Pancreas (tissue), 10 donors: ENCODE measurements at regions not wholly inside any gene's neighbourhood (a gene's known extent, or its start where the extent isn't known, plus 50 kb on each side); places are given as distances from the start of the nearest gene placed in this dataset.

Experiments used
- ATAC-seq, 4 donors: fragments of 200-7000 bp; cut with Tn5 transposase; one replicate each; pipeline versions ENCODE4 v1.8.0 to v1.9.1; 2020; ENCODE audit warnings: mild to moderate bottlenecking in 4 of 4, moderate library complexity in 4 of 4
- DNase-seq, 6 donors: peaks; one replicate each; pipeline ENCODE4 v3.0.0-alpha.2; 2020
- FAIRE-seq: peaks from 2 replicates; lab custom pipeline; 2012; peaks lifted over from hg19 to GRCh38; lab: Jason Lieb, UNC
- H3K27ac ChIP-seq, 4 donors: fragments of 200-600 bp; sonication (generic); 1 replicate in 3 of 4; 2 replicates in 1 of 4; pipeline versions ENCODE4 v1.5.0 to v1.8.0; 2020
- H3K27me3 ChIP-seq, 4 donors: fragments of 200-600 bp; one replicate each; pipeline ENCODE4 v1.8.0; 2021
- H3K36me3 ChIP-seq, 3 donors: fragments of 200-600 bp; sonication (generic) in 1 of 3; one replicate each; pipeline versions ENCODE4 v1.5.0 to v1.8.0; 2020 to 2021
- H3K4me1 ChIP-seq, 3 donors: fragments of 200-600 bp; one replicate each; pipeline ENCODE4 v1.8.0; 2021
- H3K4me3 ChIP-seq, 4 donors: fragments of 200-600 bp; sonication (generic) in 2 of 4; one replicate each; pipeline versions ENCODE4 v1.5.0 to v1.8.0; 2020 to 2021
- H3K9me3 ChIP-seq, 4 donors: fragments of 200-600 bp; one replicate each; pipeline ENCODE4 v1.8.0; 2021
- WGBS, 2 donors: extraction: QIAGEN DNeasy Blood & Tissue Kit; methylation state at CpG; one replicate each; pipeline ENCODE4 v1.1.7; 2013; 5-methylcytosine and 5-hydroxymethylcytosine counted together
- intact Hi-C, 3 donors: fragments of 100-400 bp; cut with DNase I; formaldehyde crosslinking; loops; one replicate each; pipeline versions ENCODE4 v1.11.1 to v1.14.2; 2022
- TF ChIP-seq, protein P1 (sequence below), 4 donors: fragments of 200-600 bp; sonication (generic) in 3 of 4; IDR thresholded peaks; one replicate each; pipeline versions ENCODE4 v1.5.0 to v1.8.0; 2021; ENCODE audit warnings: antibody characterized with exemption in 4 of 4
- donor health status: healthy with polysubstance abuse.
- donor health status: DM: no; HTN: no; CAD: no; lungs with moderate emphysema.
- donor health status: DM: no; HTN: no; CAD: no.
- donor health status: control.
- donor health status: control.
- donor health status: Bipolar disorder and iron deficiency.
- donor health status: DM: yes; HTN: yes; CAD: no.
- donor health status: DM: no; HTN: no; CAD: no.
- donor health status: DM: no; HTN: no; CAD: no.
- donor health status: DM: yes; HTN: yes; CAD: no.

- DNase-seq = no peak
- no peak for ATAC-seq
- no peak for FAIRE-seq
- H3K9me3 ChIP-seq = no peaks in the 10 kb centered on the region
- H3K4me3 ChIP-seq = no peak overlapping the region
- no peaks in the 10 kb centered on the region for H3K36me3 ChIP-seq
- TF ChIP-seq, protein P1, sequence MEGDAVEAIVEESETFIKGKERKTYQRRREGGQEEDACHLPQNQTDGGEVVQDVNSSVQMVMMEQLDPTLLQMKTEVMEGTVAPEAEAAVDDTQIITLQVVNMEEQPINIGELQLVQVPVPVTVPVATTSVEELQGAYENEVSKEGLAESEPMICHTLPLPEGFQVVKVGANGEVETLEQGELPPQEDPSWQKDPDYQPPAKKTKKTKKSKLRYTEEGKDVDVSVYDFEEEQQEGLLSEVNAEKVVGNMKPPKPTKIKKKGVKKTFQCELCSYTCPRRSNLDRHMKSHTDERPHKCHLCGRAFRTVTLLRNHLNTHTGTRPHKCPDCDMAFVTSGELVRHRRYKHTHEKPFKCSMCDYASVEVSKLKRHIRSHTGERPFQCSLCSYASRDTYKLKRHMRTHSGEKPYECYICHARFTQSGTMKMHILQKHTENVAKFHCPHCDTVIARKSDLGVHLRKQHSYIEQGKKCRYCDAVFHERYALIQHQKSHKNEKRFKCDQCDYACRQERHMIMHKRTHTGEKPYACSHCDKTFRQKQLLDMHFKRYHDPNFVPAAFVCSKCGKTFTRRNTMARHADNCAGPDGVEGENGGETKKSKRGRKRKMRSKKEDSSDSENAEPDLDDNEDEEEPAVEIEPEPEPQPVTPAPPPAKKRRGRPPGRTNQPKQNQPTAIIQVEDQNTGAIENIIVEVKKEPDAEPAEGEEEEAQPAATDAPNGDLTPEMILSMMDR (IDR thresholded peaks at IDR 0.05) = no peak
- 46 to 53% methylated on average over 2 of the region's 2 CpGs for WGBS, 2 donors
- no peak overlapping the region for H3K27ac ChIP-seq
- no peaks in the 10 kb centered on the region for H3K27me3 ChIP-seq
- H3K4me1 ChIP-seq = no peaks in the 10 kb centered on the region
- intact Hi-C loops = no loop called here
Measured at GRCh38 chr6:14335071-14335470, 217.5 kb downstream of the CD83 start.

DNA sequence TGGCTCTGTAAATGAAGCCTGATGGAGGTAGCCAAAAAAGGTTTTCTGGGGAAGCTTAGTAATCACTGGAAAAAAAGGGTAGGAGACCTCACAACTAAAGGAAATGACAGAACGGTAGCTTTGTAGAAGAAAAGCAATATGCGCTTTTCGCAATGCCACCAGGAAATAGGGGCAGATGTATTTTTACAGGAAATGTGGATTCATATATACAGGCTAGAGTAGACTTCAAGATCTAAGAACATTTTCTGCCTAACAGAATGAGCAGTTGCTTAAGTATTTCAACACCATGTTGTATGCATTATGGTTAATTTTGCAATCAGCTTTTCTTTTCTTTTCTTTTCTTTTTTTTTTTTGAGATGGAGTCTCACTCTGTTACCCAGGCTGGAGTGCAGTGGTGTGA is 219.6 kb downstream of the CD83 start:
- TF ChIP-seq, protein P1 (IDR thresholded peaks at IDR 0.05) = no peak
- FAIRE-seq (no peak), DNase-seq (no peak), ATAC-seq (no peak)
- Histone ChIP-seq H3K27ac (no peak overlapping the region), H3K27me3 (no peaks in the 10 kb centered on the region), H3K9me3 (no peaks in the 10 kb centered on the region), H3K4me1 (no peaks in the 10 kb centered on the region), H3K4me3 (no peak overlapping the region), H3K36me3 (no peaks in the 10 kb centered on the region)
- WGBS, 2 donors = 91 to 100% methylated on average over 3 of the region's 3 CpGs
- intact Hi-C loops = no loop called here

DNA sequence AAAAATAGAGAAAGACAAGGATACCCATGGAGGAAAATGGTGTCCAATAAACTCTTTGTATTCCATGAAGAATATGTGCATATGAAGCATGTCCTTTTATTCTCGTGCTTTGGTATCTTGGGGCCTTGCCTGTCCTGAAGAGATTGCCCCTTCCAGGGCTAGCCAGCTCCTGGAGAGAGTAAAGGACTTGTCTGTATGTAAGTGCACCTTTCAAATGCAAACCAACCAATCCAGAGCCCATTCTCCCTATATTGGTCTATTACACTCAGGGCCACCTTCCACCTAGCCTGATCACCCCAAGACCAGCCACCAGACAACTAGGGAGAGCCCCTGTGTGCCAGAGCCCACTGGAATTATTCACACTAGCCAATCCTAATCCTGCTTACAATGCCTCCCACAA is 221.6 kb downstream of the CD83 start:
- FAIRE-seq (no peak), ATAC-seq (no peak), DNase-seq (no peak)
- H3K27ac ChIP-seq = no peak overlapping the region
- 87 to 92% methylated on average over 1 of the region's 1 CpG for WGBS, 2 donors
- no peaks in the 10 kb centered on the region for H3K36me3 ChIP-seq
- intact Hi-C loops = no loop called here
- H3K4me1 ChIP-seq = no peaks in the 10 kb centered on the region
- TF ChIP-seq, protein P1 (IDR thresholded peaks at IDR 0.05) = no peak
- H3K4me3 ChIP-seq = no peak overlapping the region
- H3K27me3 ChIP-seq = no peaks in the 10 kb centered on the region
- no peaks in the 10 kb centered on the region for H3K9me3 ChIP-seq

GRCh38 chr6:14339711-14340584 is 222.4 kb downstream of the CD83 start:
- no peak overlapping the region for H3K27ac ChIP-seq
- 86 to 92% methylated on average over 4 of the region's 4 CpGs for WGBS, 2 donors
- intact Hi-C loops = loop anchor here in 1 of 3 donors (10.0 kb wide), 1 partner anchor 765 kb away; no protein-coding TSS in a partner anchor
- no peaks in the 10 kb centered on the region for H3K27me3 ChIP-seq
- DNase-seq = no peak
- no peak for FAIRE-seq
- no peak for ATAC-seq
- H3K36me3 ChIP-seq = no peaks in the 10 kb centered on the region
- no peak overlapping the region for H3K4me3 ChIP-seq
- H3K9me3 ChIP-seq = no peaks in the 10 kb centered on the region
- H3K4me1 ChIP-seq = no peaks in the 10 kb centered on the region
- TF ChIP-seq, protein P1 (IDR thresholded peaks at IDR 0.05) = no peak

GRCh38 chr6:14344486-14344885 is 226.9 kb downstream of the CD83 start:
- Histone ChIP-seq H3K4me1 (no peaks in the 10 kb centered on the region), H3K4me3 (no peak overlapping the region), H3K27me3 (no peaks in the 10 kb centered on the region), H3K9me3 (no peaks in the 10 kb centered on the region), H3K27ac (no peak overlapping the region), H3K36me3 (no peaks in the 10 kb centered on the region)
- WGBS, 2 donors = 91 to 94% methylated on average over 6 of the region's 6 CpGs
- no peak for FAIRE-seq
- no peak for DNase-seq
- intact Hi-C loops = loop anchor here in 1 of 3 donors (10.0 kb wide), 1 partner anchor 760 kb away; no protein-coding TSS in a partner anchor
- no peak for ATAC-seq
- TF ChIP-seq, protein P1 (IDR thresholded peaks at IDR 0.05) = no peak
